ENCODE measurements at regions not wholly inside any gene's neighbourhood (a gene's known extent, or its start where the extent isn't known, plus 50 kb on each side); places are given as distances from the start of the nearest gene placed in this dataset.

DNA sequence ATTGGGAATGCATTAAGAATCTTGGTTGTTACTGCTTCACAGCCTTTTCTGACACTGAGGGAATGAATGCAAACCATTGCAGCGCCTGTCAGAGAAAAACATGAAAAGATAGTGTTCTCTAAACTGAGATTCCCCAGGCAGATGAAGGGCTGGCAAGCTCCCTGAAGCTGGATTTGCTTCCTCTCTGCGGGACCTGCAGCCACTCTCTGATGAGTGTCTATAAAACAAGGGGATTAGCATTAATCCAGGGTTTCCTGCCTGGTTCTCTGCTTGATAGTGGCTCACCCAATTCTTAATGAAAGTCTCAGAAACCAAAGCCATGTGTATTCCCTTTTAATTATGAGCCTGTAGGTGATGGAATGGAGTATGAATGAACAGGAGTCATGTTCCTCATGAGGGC, 344.3 kb upstream of the UMPS start:
- no peaks in the 10 kb centered on the region for H3K36me3 ChIP-seq
- TF ChIP-seq, protein P1, sequence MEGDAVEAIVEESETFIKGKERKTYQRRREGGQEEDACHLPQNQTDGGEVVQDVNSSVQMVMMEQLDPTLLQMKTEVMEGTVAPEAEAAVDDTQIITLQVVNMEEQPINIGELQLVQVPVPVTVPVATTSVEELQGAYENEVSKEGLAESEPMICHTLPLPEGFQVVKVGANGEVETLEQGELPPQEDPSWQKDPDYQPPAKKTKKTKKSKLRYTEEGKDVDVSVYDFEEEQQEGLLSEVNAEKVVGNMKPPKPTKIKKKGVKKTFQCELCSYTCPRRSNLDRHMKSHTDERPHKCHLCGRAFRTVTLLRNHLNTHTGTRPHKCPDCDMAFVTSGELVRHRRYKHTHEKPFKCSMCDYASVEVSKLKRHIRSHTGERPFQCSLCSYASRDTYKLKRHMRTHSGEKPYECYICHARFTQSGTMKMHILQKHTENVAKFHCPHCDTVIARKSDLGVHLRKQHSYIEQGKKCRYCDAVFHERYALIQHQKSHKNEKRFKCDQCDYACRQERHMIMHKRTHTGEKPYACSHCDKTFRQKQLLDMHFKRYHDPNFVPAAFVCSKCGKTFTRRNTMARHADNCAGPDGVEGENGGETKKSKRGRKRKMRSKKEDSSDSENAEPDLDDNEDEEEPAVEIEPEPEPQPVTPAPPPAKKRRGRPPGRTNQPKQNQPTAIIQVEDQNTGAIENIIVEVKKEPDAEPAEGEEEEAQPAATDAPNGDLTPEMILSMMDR (IDR thresholded peaks at IDR 0.05) = no peak
- no peak for TF ChIP-seq POLR2A (IDR thresholded peaks at IDR 0.05)
- no peak overlapping the region for H3K4me3 ChIP-seq
- no peaks in the 10 kb centered on the region for H3K27me3 ChIP-seq
- H3K9me3 ChIP-seq = no peaks in the 10 kb centered on the region
- no peak overlapping the region for H3K27ac ChIP-seq
- no peaks in the 10 kb centered on the region for H3K4me1 ChIP-seq
- DNase-seq = no peak

DNA sequence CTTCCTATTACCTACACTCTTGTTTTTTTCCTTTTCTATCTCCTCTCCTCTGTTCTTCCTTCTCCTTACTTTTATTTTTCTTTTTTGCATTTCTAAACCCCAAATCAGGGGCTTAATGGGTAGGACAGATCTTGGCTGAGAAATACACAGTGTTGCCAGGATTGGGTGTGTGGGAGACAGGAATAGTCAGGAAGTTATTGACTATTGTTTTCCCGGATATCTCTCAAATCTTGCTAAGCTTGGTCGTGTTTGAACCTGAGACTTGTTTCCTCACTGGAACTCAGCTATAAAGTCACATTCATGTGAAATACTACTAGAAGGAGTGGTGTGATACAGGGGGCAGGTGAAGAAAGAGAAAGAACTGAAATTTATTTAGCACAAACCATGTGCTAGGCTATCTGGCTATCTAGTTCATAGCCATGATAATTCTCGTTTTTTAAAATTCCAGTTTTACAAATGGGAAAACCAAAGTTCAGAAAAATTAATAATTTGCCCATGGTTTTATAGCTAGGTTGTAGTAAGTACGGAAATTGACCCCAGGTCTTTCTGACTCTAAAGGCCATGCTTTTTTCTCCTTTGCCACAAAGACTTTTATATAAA, 343.2 kb upstream of the UMPS start:
- no peak for DNase-seq
- Histone ChIP-seq H3K27ac (no peak overlapping the region), H3K4me3 (no peak overlapping the region), H3K4me1 (no peaks in the 10 kb centered on the region), H3K27me3 (no peaks in the 10 kb centered on the region), H3K9me3 (no peaks in the 10 kb centered on the region), H3K36me3 (no peaks in the 10 kb centered on the region)
- TF ChIP-seq, protein P1 (IDR thresholded peaks at IDR 0.05) = no peak
- no peak for TF ChIP-seq POLR2A (IDR thresholded peaks at IDR 0.05)

DNA sequence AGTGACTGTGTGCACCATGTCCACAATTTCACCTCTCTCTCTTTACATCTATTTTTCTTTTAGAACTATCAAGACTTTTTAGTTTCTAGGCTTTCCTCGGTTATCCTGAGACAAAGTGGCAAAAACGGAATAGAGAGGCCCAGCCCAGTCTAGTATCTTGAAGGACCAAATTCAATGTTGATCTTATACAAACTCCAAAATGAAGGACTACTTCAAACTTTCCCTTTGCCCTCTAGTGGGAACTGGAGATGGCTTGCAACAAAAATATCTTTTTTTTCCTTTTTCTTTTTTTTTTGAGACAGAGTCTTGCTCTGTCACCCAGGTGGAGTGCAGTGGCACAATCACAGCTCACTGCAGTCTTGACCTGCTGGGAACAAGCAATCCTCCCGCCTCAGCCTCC, 338.5 kb upstream of the UMPS start:
- DNase-seq = no peak
- Histone ChIP-seq H3K9me3 (no peaks in the 10 kb centered on the region), H3K36me3 (no peaks in the 10 kb centered on the region), H3K27me3 (no peaks in the 10 kb centered on the region), H3K4me1 (no peaks in the 10 kb centered on the region), H3K27ac (no peak overlapping the region), H3K4me3 (no peak overlapping the region)
- TF ChIP-seq, protein P1 (IDR thresholded peaks at IDR 0.05) = no peak
- TF ChIP-seq POLR2A (IDR thresholded peaks at IDR 0.05) = no peak

DNA sequence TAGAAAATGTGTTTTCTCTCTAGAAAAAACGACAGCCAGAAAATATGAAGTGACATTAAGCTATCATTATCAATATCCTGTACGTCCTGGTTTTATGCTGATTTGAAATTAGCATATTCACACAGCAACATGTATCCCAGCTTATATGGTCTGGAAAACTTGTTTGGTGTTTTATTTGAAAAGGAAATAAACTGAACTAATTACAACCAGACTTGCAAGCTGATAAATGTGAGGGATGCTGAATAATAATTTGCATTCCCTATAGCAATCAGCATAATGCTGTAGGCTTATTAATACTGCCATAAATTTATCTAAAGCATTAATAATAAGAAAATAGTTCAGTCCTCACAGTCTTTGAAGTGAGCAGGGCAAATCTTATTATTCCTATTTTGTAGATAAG, 336.9 kb upstream of the UMPS start:
- no peak overlapping the region for H3K27ac ChIP-seq
- no peaks in the 10 kb centered on the region for H3K4me1 ChIP-seq
- no peak overlapping the region for H3K4me3 ChIP-seq
- DNase-seq = no peak
- H3K27me3 ChIP-seq = no peaks in the 10 kb centered on the region
- TF ChIP-seq POLR2A (IDR thresholded peaks at IDR 0.05) = no peak
- TF ChIP-seq, protein P1 (IDR thresholded peaks at IDR 0.05) = no peak
- H3K36me3 ChIP-seq = no peaks in the 10 kb centered on the region
- H3K9me3 ChIP-seq = no peaks in the 10 kb centered on the region

DNA sequence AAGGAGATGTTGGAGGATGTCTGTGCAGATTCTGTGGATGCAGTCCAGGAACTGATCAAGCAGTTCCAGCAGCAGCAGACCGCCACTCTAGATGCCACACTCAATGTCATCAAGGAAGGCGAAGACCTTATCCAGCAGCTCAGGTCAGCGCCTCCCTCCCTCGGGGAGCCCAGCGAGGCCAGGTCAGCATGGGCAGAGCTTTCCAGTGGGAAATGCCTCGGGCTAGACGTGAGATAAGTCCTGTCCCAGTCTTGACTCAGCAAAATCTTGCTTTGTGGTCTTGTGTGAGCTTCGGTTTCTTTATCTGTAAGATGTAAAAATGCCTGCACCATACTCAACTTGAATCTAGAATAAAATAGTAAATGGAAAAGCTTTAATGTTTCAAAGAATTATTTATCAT, 335.1 kb upstream of the UMPS start:
- TF ChIP-seq, protein P1 (IDR thresholded peaks at IDR 0.05) = no peak
- TF ChIP-seq POLR2A (IDR thresholded peaks at IDR 0.05) = no peak
- no peak for DNase-seq
- H3K4me1 ChIP-seq = no peaks in the 10 kb centered on the region
- no peaks in the 10 kb centered on the region for H3K36me3 ChIP-seq
- H3K9me3 ChIP-seq = no peaks in the 10 kb centered on the region
- H3K27ac ChIP-seq = no peak overlapping the region
- H3K4me3 ChIP-seq = no peak overlapping the region
- no peaks in the 10 kb centered on the region for H3K27me3 ChIP-seq

Measured in Peyer's patch (tissue), 4 donors.